OCI-LY7 (cell line): ENCODE measurements at regions not wholly inside any gene's neighbourhood (a gene's known extent, or its start where the extent isn't known, plus 50 kb on each side); places are given as distances from the start of the nearest gene placed in this dataset.

Experiments
- CTCF ChIP-seq: fragments of 200-600 bp; sonication (generic); conservative IDR thresholded peaks from 2 replicates; pipeline ENCODE4 v1.5.1; 2014; ENCODE audit warnings: mild to moderate bottlenecking, antibody characterized with exemption, low read length, moderate library complexity, mixed read lengths
- EZH2phosphoT487 ChIP-seq: fragments of 200-600 bp; sonication (generic); IDR thresholded peaks from 2 replicates; pipeline ENCODE4 v1.6.1; 2018; ENCODE audit warnings: low read depth, borderline replicate concordance, mild to moderate bottlenecking, mixed run types, antibody characterized with exemption, low read length, moderate library complexity, mixed read lengths

- TF ChIP-seq CTCF (no peak), EZH2phosphoT487 (no peak)
Observed at GRCh38 chr7:48839108-48839507, 85.2 kb upstream of the CDC14C start.
